ENCODE measurements at regions not wholly inside any gene's neighbourhood (a gene's known extent, or its start where the extent isn't known, plus 50 kb on each side); places are given as distances from the start of the nearest gene placed in this dataset.

DNA sequence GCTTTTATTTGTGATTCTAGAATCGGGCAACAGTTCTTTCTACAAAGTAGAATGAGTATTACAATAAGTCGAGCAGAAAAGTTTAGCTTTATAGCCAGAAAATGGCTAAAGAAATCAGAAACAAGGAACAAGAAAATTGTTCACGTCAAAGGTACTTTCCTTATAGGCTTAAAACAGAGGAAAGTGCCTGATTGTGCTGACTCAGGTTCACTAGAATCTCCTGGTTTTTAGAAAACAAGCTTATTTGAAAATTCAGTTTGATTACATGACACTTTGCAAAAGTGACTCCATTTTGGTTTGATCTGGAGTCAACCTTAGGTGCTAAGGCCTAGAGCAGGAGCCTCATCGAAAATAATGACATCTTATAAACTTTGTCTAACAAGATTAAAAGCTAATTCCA lies 564.7 kb upstream of the FLRT2 start:
- H3K27me3 ChIP-seq (ENCODE audit: low read depth): no peaks in the 10 kb centered on the region
- ATAC-seq (no peak), DNase-seq (no peak)
- H3K36me3 ChIP-seq: no peaks in the 10 kb centered on the region
- no peak overlapping the region for H3K4me3 ChIP-seq
- intact Hi-C loops (cut with DNase I): no loop called here
- H3K4me1 ChIP-seq: no peaks in the 10 kb centered on the region
- no peak overlapping the region for H3K27ac ChIP-seq
- no peaks in the 10 kb centered on the region for H3K9me3 ChIP-seq
- TF ChIP-seq, protein P1, sequence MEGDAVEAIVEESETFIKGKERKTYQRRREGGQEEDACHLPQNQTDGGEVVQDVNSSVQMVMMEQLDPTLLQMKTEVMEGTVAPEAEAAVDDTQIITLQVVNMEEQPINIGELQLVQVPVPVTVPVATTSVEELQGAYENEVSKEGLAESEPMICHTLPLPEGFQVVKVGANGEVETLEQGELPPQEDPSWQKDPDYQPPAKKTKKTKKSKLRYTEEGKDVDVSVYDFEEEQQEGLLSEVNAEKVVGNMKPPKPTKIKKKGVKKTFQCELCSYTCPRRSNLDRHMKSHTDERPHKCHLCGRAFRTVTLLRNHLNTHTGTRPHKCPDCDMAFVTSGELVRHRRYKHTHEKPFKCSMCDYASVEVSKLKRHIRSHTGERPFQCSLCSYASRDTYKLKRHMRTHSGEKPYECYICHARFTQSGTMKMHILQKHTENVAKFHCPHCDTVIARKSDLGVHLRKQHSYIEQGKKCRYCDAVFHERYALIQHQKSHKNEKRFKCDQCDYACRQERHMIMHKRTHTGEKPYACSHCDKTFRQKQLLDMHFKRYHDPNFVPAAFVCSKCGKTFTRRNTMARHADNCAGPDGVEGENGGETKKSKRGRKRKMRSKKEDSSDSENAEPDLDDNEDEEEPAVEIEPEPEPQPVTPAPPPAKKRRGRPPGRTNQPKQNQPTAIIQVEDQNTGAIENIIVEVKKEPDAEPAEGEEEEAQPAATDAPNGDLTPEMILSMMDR (IDR thresholded peaks at IDR 0.05): no peak

DNA sequence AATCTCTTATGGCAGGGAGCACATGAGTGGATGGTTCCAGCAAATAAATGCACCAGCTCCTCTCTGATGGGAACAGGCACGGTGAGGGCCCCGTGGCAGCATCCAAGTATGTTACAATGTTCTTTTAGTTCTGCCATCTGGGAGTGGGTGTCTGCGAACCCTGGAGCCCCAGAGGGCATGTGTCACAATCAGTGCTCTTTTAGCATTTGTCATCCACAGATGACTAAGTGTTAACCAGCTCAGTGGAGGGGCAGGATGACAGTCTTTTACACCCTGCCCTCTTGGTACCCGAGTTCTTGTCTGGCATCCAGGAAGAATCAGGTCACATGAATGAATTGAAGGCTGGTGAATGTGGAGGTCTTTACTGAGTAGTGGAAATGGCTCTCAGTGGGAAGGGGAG lies 560.4 kb upstream of the FLRT2 start:
- intact Hi-C loops (cut with DNase I): no loop called here
- no peaks in the 10 kb centered on the region for H3K9me3 ChIP-seq
- no peak overlapping the region for H3K4me3 ChIP-seq
- TF ChIP-seq, protein P1 (IDR thresholded peaks at IDR 0.05): no peak
- no peaks in the 10 kb centered on the region for H3K27me3 ChIP-seq (ENCODE audit: low read depth)
- DNase-seq (no peak), ATAC-seq (no peak)
- H3K4me1 ChIP-seq: no peaks in the 10 kb centered on the region
- H3K27ac ChIP-seq: no peak overlapping the region
- H3K36me3 ChIP-seq: no peaks in the 10 kb centered on the region

DNA sequence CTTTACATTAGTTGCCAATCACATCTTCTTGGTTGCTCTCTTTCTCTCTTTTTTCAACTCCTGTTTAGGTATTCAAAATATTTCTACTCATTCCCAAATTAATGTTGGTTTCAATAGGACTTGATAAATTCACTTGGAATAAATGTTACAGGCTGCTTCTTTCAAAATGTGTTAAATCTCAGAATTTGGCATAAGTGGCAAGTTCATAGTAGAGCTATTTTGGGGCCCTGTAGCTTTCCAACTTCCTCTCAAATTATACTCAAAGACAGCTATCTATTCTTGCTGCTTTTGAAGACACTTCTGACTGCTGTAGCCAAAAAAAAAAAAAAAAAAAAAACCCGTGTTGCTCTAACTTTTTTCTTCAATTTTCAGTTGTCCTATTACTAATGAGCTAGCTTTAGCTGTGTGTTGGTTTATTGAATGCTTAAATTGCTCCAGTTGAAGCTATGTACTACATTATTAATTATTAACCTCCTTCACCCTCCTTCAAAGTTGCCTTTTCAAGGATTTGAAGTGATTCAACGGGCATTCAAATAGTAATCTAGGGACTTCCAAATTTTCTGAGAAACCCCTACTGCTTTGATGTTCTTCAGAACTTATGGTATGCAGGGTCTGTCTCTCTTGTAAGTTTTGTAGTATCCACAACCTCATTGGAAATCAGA lies 554.6 kb upstream of the FLRT2 start:
- Histone ChIP-seq H3K4me3 (no peak overlapping the region), H3K36me3 (no peaks in the 10 kb centered on the region), H3K27ac (no peak overlapping the region), H3K9me3 (no peaks in the 10 kb centered on the region), H3K4me1 (peaks cover 5% of the 10 kb centered on the region), H3K27me3 (ENCODE audit: low read depth) (no peaks in the 10 kb centered on the region)
- TF ChIP-seq, protein P1 (IDR thresholded peaks at IDR 0.05): no peak
- no peak for DNase-seq
- intact Hi-C loops (cut with DNase I): no loop called here
- ATAC-seq: peak in 1 of 2 donors; percentile 66

DNA sequence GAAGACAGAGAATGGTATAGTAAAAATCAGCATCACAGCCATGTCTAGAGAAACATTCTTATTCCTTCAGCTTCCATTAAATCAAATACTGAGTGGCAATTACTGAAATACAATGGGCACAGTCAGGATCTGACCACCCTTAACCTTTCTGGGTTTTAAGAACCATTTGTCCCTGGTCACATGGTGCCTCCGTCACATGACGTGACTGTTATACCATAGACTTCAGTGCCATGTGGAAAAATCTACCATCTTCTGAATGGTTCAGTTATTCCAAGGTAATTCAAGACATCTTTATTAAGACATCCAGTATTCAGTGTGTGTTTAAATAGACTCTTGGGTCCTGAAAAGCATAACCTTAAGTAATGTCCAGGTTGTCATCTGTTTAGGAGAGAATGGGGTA lies 553.1 kb upstream of the FLRT2 start:
- ATAC-seq (no peak), DNase-seq (no peak)
- intact Hi-C loops (cut with DNase I): no loop called here
- H3K36me3 ChIP-seq: no peaks in the 10 kb centered on the region
- no peak overlapping the region for H3K4me3 ChIP-seq
- no peaks in the 10 kb centered on the region for H3K9me3 ChIP-seq
- TF ChIP-seq, protein P1 (IDR thresholded peaks at IDR 0.05): no peak
- H3K27me3 ChIP-seq (ENCODE audit: low read depth): no peaks in the 10 kb centered on the region
- peaks cover 5% of the 10 kb centered on the region for H3K4me1 ChIP-seq
- no peak overlapping the region for H3K27ac ChIP-seq

DNA sequence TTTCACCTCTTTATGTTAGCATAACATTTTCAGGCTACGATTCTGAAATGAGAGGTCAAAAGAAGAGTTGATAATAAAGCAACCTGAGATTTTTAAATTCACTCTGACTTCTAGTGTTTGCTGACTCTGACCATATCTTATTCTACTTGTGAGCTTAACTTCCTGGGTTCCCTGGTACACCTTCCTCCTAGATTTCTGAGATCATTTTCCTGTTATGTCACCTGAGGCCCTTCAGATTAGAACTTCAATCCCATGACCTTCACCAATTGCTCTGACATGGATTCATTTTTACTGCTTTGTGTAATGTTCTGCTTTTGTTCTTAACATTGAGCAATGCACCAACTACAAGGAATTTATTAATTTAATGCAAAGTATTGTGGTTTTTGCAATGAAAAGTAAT lies 542.9 kb upstream of the FLRT2 start:
- TF ChIP-seq, protein P1 (IDR thresholded peaks at IDR 0.05): no peak
- H3K9me3 ChIP-seq: no peaks in the 10 kb centered on the region
- ATAC-seq (no peak), DNase-seq (no peak)
- no peak overlapping the region for H3K4me3 ChIP-seq
- H3K27ac ChIP-seq: no peak overlapping the region
- intact Hi-C loops (cut with DNase I): no loop called here
- H3K27me3 ChIP-seq (ENCODE audit: low read depth): no peaks in the 10 kb centered on the region
- no peaks in the 10 kb centered on the region for H3K4me1 ChIP-seq
- no peaks in the 10 kb centered on the region for H3K36me3 ChIP-seq
